AG10803 (cell line): ENCODE measurements at regions not wholly inside any gene's neighbourhood (a gene's known extent, or its start where the extent isn't known, plus 50 kb on each side); places are given as distances from the start of the nearest gene placed in this dataset.

Experiments used
- DNase-seq: peaks from one replicate; pipeline ENCODE4 v3.0.0; 2010; ENCODE audit warnings: low read depth
- H3K4me3 ChIP-seq: 2 replicates; pipeline ENCODE4 v1.5.1; 2011; ENCODE audit warnings: mild to moderate bottlenecking, low read length, control low read depth
- CTCF ChIP-seq: conservative IDR thresholded peaks from 2 replicates; pipeline ENCODE4 v1.5.1; 2011; ENCODE audit warnings: mild to moderate bottlenecking, low read length, control low read depth, inconsistent platforms

GRCh38 chr20:7459083-7459482 is 481.2 kb downstream of the HAO1 start:
- DNase-seq = peak; percentile 3
- no peak overlapping the region for H3K4me3 ChIP-seq
- no peak for TF ChIP-seq CTCF

GRCh38 chr20:7463290-7463689 is 477.0 kb downstream of the HAO1 start:
- TF ChIP-seq CTCF = no peak
- H3K4me3 ChIP-seq = no peak overlapping the region
- DNase-seq = no peak

- H3K4me3 ChIP-seq = no peak overlapping the region
- no peak for DNase-seq
- TF ChIP-seq CTCF = no peak
Observed at GRCh38 chr20:7470912-7471311, 469.3 kb downstream of the HAO1 start.

GRCh38 chr20:7490288-7490687 is 450.0 kb downstream of the HAO1 start:
- TF ChIP-seq CTCF = no peak
- no peak overlapping the region for H3K4me3 ChIP-seq
- no peak for DNase-seq

GRCh38 chr20:7492257-7492656 is 448.0 kb downstream of the HAO1 start:
- no peak for DNase-seq
- TF ChIP-seq CTCF = no peak
- no peak overlapping the region for H3K4me3 ChIP-seq

GRCh38 chr20:7493311-7493710 is 446.9 kb downstream of the HAO1 start:
- DNase-seq = no peak
- no peak overlapping the region for H3K4me3 ChIP-seq
- TF ChIP-seq CTCF = no peak

- H3K4me3 ChIP-seq = no peak overlapping the region
- no peak for TF ChIP-seq CTCF
- DNase-seq = no peak
Observed at GRCh38 chr20:7496394-7496991, 443.8 kb downstream of the HAO1 start.
